ENCODE measurements at regions not wholly inside any gene's neighbourhood (a gene's known extent, or its start where the extent isn't known, plus 50 kb on each side); places are given as distances from the start of the nearest gene placed in this dataset.
"Not testable (repeated sequence)": the region's sequence is repeated elsewhere in the genome, so short reads cannot be mapped to it uniquely, and the experiment has no call there.

DNA sequence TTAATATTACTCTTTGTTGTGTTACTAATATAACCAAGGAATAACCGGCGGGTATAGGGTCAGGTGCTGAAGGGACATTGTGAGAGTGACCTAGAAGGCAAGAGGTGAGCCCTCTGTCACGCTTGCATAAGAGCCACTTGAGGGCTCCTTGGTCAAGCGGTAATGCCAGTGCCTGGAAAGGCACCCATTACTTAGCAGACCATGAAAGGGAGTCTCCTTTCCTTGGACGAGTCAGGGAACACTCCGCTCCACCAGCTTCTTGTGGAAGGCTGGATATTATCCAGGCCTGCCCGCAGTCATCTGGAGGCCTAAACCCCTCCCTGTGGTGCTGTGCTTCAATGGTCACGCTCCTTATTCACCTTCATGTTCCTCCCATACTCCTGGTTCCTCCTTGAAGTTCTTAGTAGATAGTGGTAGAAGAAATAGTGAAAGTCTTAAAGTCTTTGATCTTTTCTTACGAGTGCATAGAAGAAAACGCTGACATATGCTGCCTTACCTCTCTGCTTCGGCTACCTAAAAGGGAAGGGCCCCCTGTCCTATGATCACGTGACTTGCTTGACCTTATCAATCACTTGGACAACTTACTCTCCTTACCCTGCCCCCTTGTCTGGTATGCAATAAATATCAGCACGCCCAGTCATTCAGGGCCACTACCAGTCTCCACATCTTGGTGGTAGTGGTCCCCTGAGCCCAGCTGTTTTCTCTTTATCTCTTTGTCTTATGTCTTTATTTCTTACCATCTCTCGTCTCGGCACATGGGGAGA, 59.6 kb upstream of the DMRTB1 start:
- DNase-seq (ENCODE audit: low spot score), result not testable (repeated sequence)

DNA sequence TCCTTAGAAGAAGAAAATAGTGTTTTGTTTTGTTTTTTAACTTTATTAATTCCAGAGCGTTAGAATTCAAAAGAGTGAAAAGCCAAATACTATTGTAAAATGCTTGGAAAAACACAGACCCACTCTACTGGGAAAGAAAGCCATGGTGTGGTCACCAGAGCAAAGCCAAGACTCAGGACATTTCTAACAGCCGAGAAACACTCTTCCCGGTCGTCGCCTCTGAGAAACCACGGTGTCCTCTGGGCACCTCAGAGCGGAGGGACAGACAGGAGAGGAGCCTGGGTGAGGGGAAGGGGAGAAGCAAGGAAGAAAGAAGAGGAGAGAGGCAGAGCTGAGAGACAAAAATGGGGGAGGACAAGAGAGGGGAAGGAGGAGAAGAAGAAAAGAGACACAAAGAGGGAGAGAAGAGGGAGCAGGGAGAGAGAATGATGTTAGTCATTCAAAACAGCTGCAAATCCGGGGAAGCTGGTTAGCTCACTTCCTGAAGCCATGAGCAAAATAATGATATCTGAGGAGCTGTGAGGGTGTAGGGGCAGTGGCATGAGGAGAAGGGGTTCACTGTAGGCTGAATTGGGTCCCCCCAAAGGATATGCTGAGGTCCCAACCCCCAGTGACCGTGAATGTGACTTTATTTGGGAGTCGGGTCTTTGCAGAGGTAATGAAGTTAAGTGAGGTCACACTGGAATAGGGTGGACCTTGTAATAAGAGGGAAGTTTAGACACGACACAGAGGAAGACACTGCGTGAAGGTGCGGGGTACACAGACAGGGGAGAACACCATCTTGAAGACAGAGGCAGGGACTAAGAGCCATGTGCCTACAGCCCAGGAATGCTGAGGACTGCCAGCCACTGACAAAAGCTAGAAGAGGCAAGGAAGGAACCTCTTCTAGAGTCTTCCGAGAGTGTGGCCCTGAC, 58.2 kb upstream of the DMRTB1 start:
- DNase-seq (ENCODE audit: low spot score), result no peak

DNA sequence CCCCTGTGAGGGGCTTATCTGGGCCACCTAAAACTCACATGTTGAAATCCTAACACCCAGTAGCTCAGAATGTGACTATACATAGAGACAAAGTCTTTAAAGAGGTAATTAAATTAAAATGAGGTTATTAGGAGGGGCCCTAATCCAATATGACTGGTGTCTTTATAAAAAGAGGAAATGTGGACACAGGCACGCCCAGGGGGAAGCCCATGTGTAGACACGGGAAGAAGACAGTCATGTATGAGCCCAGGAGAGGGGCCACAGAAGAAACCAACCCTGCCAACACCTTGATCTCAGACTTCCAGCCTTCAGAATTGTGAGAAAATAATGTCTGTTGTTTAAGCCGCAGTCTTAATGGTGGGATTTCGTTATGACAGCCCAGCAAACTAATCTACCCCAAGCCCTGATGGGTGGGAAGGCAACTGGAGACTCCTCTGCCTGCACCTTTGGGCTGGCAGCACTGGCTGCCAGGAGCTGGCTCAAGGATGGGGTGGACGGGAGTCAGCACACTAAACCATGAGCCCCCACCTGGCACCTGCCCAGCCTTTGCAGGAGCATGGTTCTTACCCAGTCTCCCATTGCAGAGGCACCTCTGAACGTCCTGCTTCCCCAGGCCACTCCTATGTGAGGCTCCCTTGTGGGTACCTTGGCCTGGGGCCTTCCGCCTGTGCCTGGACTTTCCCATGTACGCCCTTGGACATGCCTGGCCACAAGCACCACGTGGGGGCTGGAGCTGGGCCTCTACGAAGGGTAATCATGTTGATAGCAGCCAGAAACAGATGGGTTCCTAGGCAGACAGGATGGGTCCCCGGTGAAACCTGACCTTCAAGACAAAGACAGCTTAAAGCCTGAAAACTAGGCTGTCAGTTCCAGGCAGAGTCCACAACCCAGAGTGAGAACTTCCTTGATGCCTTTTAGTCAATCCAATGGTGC, 57.1 kb upstream of the DMRTB1 start:
- no peak for DNase-seq (ENCODE audit: low spot score)

DNA sequence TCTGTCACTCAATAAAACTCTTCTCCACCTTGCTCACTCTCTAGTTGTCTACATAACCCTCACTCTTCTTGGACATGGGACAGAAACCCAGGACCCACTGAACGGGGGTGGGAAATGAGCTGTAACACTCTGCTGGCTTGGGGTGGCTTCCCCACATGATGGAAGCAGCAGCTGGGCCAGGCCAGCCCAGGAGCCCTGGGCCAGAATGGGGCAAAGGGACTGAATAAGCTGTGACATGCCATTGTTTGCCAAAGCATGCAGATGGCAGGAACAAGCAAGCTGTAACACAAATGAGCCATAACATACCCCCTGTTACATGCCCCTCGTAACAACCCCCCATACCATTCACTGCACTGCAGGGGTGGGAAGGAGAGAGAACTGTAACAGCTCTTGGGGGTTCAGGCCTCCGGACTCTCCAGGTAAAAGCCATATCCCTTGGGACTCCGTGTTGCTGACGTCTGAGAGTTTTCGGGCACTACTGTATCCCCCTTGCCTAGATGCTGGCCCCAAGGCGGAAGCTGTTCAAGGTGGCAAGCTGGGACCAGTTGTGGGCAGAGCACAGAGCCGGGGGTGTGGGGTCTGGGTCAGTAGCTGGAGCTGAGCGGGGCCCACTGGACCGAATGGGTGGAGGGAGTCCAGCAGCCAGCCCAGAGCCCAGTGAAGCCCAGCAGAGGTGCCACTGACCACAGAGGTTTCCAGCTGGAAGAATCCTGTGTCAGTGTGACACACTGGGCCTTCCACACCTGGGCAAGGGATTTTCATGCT, 56.1 kb upstream of the DMRTB1 start:
- DNase-seq (ENCODE audit: low spot score), result no peak

DNA sequence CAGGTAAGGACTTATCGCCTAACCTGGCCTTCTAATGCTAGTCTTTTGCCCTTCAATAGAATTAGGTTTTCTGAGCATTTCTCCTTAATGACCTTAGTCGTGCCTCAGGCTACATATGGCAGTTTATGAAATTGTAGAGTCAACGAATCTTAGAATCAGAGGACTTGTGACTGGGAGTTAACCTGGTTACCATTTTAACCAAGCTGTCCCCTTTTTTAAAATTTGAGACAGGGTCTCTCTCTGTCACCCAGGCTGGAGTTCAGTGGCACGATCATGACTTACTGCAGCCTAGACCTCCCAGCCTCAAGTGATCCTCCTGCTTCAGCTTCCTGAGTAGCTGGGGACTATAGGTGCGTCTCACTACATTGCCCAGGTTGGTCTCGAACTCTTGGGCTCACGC, 53.5 kb upstream of the DMRTB1 start:
- DNase-seq (ENCODE audit: low spot score), result no peak

DNA sequence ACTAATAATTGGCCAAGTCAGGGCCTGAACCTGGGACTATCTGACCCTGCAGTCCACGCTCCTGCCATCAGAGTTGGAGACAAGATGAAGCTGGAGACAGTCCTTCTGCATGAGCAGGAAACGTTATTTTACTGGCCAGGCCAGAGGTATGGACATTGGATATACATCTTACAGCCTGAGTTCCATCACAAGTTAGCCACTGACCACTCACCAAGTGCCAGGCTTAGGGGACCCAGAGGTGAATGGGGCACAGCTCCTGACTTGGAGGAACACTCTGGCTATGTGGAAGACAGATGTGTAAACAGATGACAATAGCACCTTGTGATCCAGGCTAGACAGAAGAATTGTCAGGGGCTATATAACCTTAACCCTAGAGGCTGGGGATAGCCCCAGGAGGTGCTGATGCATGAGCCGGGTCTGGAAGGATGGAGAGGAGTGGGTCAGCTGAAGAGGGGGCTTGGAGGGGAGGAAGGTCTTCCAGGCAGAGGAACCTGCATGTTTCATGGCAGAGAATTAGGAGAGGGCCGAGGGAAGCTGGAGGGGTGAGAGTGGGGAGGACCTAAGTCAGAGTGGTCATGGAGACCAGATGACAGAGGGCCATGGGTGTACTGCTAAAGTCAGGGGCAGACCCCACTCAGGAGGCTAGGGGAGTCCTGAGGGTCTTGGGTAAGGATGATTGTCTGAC, 52.5 kb upstream of the DMRTB1 start:
- DNase-seq (ENCODE audit: low spot score), result no peak

DNA sequence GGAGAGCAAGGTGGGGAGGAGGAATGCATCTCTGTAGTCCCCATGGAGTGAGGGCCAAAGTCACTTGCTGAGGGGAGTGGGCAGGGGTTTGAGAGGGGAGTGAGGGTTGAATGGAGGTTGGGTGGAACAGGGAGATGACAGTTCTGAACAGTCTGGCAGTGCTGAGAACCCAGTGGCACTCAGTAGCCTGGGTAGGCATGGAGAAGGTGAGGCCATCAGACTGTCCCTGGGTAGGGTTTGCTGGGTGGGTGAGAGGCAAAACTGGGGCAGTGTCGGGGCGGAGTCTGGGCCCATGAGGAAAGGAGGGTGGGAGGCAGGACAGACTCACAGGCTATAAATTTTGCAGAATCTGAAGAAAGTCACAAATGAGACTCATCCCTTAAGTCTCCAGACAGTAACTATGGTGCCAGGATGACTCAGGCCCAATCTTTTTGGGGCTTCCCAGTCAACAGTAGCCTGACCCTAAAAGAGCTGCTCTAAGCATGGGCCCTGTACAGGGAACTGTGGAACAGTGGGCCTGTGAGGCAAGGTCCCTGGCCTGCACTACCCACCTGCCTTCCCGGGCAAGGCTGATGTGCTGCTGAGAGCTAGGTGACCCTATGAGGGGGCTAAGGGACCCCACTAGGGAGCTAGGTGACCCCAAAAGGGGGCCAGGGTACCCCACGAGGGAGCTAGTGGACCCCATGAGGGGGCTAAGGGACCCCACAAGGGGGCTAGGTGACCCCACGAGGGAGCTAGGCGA, 51.0 kb upstream of the DMRTB1 start:
- DNase-seq (ENCODE audit: low spot score), result no peak

DNA sequence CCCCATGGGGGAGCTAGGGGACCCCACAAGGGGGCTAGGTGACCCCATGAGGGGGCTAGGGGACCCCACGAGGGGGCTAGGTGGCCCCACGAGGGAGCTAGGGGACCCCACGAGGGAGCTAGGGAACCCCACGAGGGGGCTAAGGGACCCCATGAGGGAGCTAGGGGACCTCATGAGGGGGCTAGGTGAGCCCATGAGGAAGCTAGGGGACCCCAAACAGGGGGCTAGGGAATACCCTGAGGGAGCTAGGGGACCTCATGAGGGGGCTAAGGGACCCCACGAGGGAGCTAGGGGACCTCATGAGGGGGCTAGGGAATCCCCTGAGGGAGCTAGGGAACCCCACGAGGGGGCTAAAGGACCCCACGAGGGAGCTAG, 50.5 kb upstream of the DMRTB1 start:
- no peak for DNase-seq (ENCODE audit: low spot score)

DNA sequence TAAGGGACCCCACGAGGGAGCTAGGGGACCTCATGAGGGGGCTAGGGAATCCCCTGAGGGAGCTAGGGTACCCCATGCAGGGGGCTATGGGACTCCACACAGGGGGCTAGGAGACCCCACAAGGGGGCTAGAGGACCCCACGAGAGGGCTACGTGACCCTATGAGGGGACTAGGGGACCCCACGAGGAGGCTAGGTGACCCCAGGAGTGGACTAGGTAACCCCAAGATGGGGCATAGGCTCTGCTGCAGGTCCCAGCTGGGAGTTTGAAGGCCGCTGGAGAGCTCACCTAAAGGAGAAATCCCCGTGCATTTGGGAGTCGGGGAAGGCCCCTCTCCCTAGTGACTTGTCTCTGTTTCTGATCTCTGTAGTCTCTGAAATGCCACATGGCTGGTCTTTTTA, 50.0 kb upstream of the DMRTB1 start:
- DNase-seq (ENCODE audit: low spot score), result no peak

Data from D341Med (cell line).